PFSK-1 (cell line): ENCODE measurements at regions not wholly inside any gene's neighbourhood (a gene's known extent, or its start where the extent isn't known, plus 50 kb on each side); places are given as distances from the start of the nearest gene placed in this dataset.

ENCODE experiments used
- FOXP2 ChIP-seq: optimal IDR thresholded peaks from 2 replicates; pipeline ENCODE3; 2011; ENCODE audit warnings: borderline replicate concordance, control low read depth, inconsistent platforms; ENCODE audit not compliant: insufficient read depth; ENCODE audit errors: extremely low read length, extremely low read depth
- POLR2AphosphoS5 ChIP-seq: IDR thresholded peaks from 2 replicates; pipeline ENCODE4 v1.6.1; 2012; ENCODE audit warnings: low read depth, mild to moderate bottlenecking, control low read depth, low read length, moderate library complexity
- REST ChIP-seq, 2 experiments: IDR thresholded peaks; 2 replicates each; pipeline versions ENCODE4 v1.6.1 to v1.8.0; 2011 to 2012; ENCODE audit warnings: low read depth in 2 of 2, low read length in 2 of 2, control low read depth in 1 of 2, inconsistent platforms in 1 of 2, mild to moderate bottlenecking in 1 of 2, moderate library complexity in 1 of 2; ENCODE audit not compliant: insufficient read depth in 1 of 2
- SIN3A ChIP-seq: IDR thresholded peaks from 2 replicates; pipeline ENCODE4 v1.6.1; 2012; ENCODE audit warnings: mild to moderate bottlenecking, low read length, moderate library complexity, borderline replicate concordance; ENCODE audit not compliant: insufficient read depth
- TAF1 ChIP-seq: IDR thresholded peaks from 2 replicates; pipeline ENCODE4 v1.6.1; 2012; ENCODE audit warnings: low read length, control low read depth, borderline replicate concordance; ENCODE audit not compliant: insufficient read depth

DNA sequence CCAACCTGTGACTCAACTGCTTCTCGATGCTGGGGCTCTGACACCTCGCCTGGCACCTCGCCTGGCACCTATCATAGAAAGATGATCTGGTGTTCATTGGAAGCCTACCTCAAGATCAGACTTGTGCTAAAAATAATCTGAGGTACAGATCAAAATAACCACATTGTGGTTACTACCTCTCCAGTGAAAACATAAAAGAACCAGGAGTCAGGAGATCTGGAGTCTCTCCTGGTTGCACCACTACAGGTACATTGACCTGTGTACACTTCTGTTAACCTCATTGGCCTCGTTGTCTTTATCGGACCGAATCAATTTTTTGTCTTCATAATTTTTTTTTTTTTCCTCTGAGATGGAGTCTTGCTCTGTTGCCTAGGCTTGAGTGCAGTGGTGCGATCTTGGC, 695.9 kb downstream of the HDGFL1 start:
- TF ChIP-seq POLR2AphosphoS5 (no peak), TAF1 (no peak), REST (IDR thresholded peaks at IDR 0.05; ENCODE audit: insufficient read depth in 1 of 2, low read depth in 2 of 2, low read length in 2 of 2) (no peak), SIN3A (no peak), FOXP2 (no peak)
